ENCODE measurements at regions not wholly inside any gene's neighbourhood (a gene's known extent, or its start where the extent isn't known, plus 50 kb on each side); places are given as distances from the start of the nearest gene placed in this dataset.

DNA sequence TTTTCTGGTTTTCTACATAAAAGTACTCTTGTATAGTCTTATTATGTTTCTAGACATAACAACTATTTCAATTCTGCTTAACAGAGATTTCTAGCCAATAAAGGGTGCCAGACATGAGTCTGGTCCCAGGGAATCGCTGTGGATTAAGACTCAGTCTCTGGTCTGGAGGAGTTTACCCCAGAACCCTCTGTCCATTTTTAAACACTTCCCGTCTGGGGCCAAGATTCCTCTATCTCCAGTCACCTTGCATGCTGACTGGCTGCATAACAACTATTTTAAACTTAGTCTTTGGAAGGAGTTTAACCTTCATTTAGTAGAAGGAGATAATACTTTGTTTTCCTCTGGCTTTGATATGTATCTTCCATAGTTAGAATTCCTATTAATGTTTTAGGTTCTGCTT, 163.1 kb upstream of the IFNG-AS1 start:
- TF ChIP-seq POLR2AphosphoS5 (IDR thresholded peaks at IDR 0.05) (peak; percentile 9 to 16), POLR2A (IDR thresholded peaks at IDR 0.05; ENCODE audit: low read depth) (no peak), EP300 (IDR thresholded peaks at IDR 0.05) (no peak)
- TF ChIP-seq, protein P1, sequence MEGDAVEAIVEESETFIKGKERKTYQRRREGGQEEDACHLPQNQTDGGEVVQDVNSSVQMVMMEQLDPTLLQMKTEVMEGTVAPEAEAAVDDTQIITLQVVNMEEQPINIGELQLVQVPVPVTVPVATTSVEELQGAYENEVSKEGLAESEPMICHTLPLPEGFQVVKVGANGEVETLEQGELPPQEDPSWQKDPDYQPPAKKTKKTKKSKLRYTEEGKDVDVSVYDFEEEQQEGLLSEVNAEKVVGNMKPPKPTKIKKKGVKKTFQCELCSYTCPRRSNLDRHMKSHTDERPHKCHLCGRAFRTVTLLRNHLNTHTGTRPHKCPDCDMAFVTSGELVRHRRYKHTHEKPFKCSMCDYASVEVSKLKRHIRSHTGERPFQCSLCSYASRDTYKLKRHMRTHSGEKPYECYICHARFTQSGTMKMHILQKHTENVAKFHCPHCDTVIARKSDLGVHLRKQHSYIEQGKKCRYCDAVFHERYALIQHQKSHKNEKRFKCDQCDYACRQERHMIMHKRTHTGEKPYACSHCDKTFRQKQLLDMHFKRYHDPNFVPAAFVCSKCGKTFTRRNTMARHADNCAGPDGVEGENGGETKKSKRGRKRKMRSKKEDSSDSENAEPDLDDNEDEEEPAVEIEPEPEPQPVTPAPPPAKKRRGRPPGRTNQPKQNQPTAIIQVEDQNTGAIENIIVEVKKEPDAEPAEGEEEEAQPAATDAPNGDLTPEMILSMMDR (IDR thresholded peaks at IDR 0.05): no peak

All from esophagus muscularis mucosa (tissue), 4 donors.